CD4-positive, alpha-beta T cell (primary cell): ENCODE measurements at regions not wholly inside any gene's neighbourhood (a gene's known extent, or its start where the extent isn't known, plus 50 kb on each side); places are given as distances from the start of the nearest gene placed in this dataset.

Source experiments
- ATAC-seq: fragments of 200-7000 bp; cut with Tn5 transposase; one replicate; pipeline ENCODE4 v1.10.0; 2022; ENCODE audit warnings: mild to moderate bottlenecking; ENCODE audit not compliant: poor library complexity
- CTCF ChIA-PET: fragments of 350-600 bp; sonication (Branson Sonifier 250); formaldehyde crosslinking; loops from one replicate; lab custom pipeline; 2021; ENCODE audit warnings: antibody characterized with exemption, inconsistent platforms; lab: Charles Lee
- POLR2A ChIA-PET: fragments of 350-600 bp; sonication (Branson Sonifier 250); formaldehyde crosslinking; loops from one replicate; lab custom pipeline; 2021; ENCODE audit warnings: antibody characterized with exemption, inconsistent platforms; lab: Charles Lee
- DNase-seq, 14 experiments: peaks; one replicate each; pipeline ENCODE4 v3.0.0-alpha.2; 2013 to 2020; ENCODE audit warnings: mixed read lengths in 2 of 14
- H3K27ac ChIP-seq, 2 donors: one replicate each; pipeline versions ENCODE4 v1.5.1 to v1.7.0; 2013; ENCODE audit warnings: low read length in 2 of 2, low read depth in 1 of 2, mild to moderate bottlenecking in 1 of 2
- H3K27me3 ChIP-seq, 2 experiments: 1 replicate in 1 of 2; 2 replicates in 1 of 2; pipeline versions ENCODE4 v1.6.1 to v1.7.0; 2013; ENCODE audit warnings: low read length in 2 of 2, control low read depth in 1 of 2, mild to moderate bottlenecking in 1 of 2, moderate library complexity in 1 of 2; ENCODE audit not compliant: insufficient read depth in 2 of 2, control insufficient read depth in 1 of 2
- H3K36me3 ChIP-seq: one replicate; pipeline ENCODE4 v1.6.1; 2013; ENCODE audit warnings: low read length, control low read depth; ENCODE audit not compliant: insufficient read depth
- H3K4me1 ChIP-seq: one replicate; pipeline ENCODE4 v1.6.1; 2013; ENCODE audit warnings: low read length, control low read depth; ENCODE audit not compliant: insufficient read depth
- H3K4me3 ChIP-seq: one replicate; pipeline ENCODE4 v1.5.1; 2013; ENCODE audit warnings: mild to moderate bottlenecking, low read length, moderate library complexity
- H3K9me3 ChIP-seq, 2 experiments: 1 replicate in 1 of 2; 2 replicates in 1 of 2; pipeline versions ENCODE4 v1.6.1 to v1.7.0; 2013; ENCODE audit warnings: low read length in 2 of 2, mild to moderate bottlenecking in 2 of 2, control low read depth in 1 of 2, moderate library complexity in 1 of 2; ENCODE audit not compliant: control insufficient read depth in 1 of 2, insufficient read depth in 1 of 2
- H3K27ac Mint-ChIP-seq: one replicate; pipeline ENCODE4 v1.8.0; 2020; ENCODE audit warnings: mixed read lengths
- H3K27me3 Mint-ChIP-seq: one replicate; pipeline ENCODE4 v1.8.0; 2021; ENCODE audit warnings: mixed read lengths
- H3K36me3 Mint-ChIP-seq: one replicate; pipeline ENCODE4 v1.8.0; 2021; ENCODE audit warnings: low read depth, mixed read lengths
- H3K4me1 Mint-ChIP-seq: one replicate; pipeline ENCODE4 v1.8.0; 2021; ENCODE audit warnings: low read depth, mixed read lengths
- H3K4me3 Mint-ChIP-seq: one replicate; pipeline ENCODE4 v1.8.0; 2020; ENCODE audit warnings: mild to moderate bottlenecking, mixed read lengths
- H3K9me3 Mint-ChIP-seq: one replicate; pipeline ENCODE4 v1.8.0; 2020; ENCODE audit warnings: mixed read lengths
- intact Hi-C, 2 experiments: fragments of 100-400 bp; cut with DNase I in 1 of 2; cut with micrococcal nuclease in 1 of 2; formaldehyde crosslinking; loops; one replicate each; pipeline versions ENCODE4 v1.15.1 to v1.9.0; 2023 to 2025; cut with DNase I, micrococcal nuclease
- TF ChIP-seq, protein P1 (sequence below): fragments of 200-600 bp; IDR thresholded peaks from one replicate; pipeline ENCODE4 v1.8.0; 2022; ENCODE audit warnings: antibody characterized with exemption, mild to moderate bottlenecking

DNA sequence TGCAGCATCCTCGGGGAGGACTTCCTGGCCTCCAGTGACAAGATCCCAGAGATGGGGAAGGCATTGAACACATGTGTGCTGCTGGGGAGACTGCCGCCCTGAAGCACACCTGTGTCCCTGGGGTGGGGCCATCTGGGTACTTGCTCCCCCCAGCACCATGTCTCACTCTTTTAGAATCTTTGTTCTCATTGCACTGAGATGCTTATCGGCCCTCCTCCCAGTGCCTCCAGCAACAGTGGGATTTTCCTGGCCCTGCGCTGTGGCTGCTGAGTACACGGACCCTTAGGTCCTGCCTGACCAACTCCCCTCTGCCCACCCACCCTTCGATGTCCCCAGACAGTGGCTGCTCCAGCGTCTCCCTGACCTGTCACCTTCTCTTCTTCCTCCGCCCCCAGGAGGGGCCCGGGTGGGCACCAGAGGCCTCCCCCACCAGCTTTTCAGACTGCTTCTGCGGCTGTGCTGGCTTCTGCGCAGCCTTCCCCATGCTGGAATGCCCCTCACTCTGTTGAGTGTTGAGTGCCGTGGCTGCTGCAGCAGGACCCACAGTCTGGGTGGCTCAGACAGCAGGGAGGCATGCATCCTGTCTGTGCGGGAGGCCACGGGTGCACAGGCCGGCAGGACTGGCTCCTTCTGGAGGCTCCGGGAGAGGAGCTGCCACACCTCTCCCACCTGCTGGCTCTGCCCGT is 145.9 kb upstream of the IRX2 start:
- Mint-ChIP-seq H3K36me3 (no peaks in the 10 kb centered on the region), H3K27me3 (no peaks in the 10 kb centered on the region), H3K4me3 (no peak overlapping the region), H3K27ac (no peak overlapping the region), H3K4me1 (no peaks in the 10 kb centered on the region), H3K9me3 (peaks cover 2% of the 10 kb centered on the region)
- Histone ChIP-seq H3K36me3 (no peaks in the 10 kb centered on the region), H3K27ac (no peak overlapping the region), H3K9me3 (peaks cover 0 to 67% of the 10 kb centered on the region in 2 experiments), H3K27me3 (no peaks in the 10 kb centered on the region), H3K4me1 (no peaks in the 10 kb centered on the region), H3K4me3 (no peak overlapping the region)
- intact Hi-C loops: no loop called here
- TF ChIP-seq, protein P1, sequence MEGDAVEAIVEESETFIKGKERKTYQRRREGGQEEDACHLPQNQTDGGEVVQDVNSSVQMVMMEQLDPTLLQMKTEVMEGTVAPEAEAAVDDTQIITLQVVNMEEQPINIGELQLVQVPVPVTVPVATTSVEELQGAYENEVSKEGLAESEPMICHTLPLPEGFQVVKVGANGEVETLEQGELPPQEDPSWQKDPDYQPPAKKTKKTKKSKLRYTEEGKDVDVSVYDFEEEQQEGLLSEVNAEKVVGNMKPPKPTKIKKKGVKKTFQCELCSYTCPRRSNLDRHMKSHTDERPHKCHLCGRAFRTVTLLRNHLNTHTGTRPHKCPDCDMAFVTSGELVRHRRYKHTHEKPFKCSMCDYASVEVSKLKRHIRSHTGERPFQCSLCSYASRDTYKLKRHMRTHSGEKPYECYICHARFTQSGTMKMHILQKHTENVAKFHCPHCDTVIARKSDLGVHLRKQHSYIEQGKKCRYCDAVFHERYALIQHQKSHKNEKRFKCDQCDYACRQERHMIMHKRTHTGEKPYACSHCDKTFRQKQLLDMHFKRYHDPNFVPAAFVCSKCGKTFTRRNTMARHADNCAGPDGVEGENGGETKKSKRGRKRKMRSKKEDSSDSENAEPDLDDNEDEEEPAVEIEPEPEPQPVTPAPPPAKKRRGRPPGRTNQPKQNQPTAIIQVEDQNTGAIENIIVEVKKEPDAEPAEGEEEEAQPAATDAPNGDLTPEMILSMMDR: no peak
- DNase-seq: no peak
- CTCF ChIA-PET: no interaction called here
- no peak for ATAC-seq
- POLR2A ChIA-PET: no interaction called here

DNA sequence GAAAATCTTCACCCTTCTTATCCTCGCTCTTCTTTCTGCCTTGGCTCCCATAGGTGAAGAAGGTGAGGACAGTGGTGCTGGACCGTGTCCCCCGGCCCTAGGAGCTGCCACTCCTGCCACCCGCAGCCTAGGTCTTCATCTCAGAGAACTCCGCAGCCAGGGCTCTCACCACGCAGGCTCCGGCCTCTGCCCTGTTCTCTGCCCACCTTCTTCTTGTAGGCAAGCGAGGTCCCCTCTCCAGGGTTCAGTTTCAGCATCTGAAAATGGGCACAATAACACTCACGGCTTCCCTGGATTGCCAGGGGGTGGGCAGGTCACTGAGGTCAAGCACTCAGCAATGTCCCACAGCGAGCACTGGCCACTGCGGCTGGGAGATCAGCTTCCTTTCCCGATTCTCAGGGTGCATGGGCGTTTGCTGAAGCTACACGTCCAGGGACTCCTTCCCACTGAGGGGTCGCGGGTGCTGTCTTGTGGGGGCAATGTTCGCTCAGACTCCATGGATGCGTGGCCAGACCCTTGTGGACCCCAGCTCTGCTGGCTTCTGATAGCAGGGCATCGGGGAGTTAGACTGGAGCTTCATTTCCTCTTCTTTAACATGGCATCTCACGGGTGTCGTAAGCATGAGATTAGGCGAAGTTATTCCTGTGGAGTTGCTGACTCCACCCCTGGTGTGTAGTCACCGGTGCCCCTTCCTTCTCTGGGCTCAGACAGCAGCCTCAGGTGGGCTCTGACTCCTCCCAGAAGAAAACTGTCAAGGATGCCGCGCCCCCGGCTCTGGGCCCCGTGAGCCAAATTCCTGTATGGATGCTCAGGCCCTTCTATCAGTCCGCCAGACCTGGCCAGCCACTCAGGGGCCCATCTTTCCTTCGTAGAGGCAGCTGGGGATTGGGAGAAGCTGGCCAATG is 145.1 kb upstream of the IRX2 start:
- intact Hi-C loops: no loop called here
- no peak overlapping the region for H3K27ac Mint-ChIP-seq

DNA sequence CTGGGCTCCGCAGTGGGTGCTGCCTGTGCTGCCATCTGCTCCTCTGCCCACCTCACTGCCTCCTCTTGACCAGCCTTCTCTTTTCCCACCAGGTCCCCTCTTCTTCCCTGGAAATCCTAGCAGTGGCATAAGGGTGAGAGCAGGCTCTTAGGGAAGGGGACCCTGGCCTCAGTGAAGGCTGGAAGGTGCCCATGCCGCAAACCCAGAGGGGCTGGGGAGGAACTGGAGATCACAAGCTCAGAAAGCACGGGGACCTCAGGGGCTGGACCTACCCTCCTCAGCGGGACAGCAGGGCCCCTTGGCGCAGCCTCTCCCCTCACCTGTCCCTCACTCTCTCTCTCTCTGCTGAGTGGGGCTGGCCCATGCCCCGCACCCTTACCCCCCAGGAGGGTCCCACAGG is 144.4 kb upstream of the IRX2 start:
- intact Hi-C loops: no loop called here
- Mint-ChIP-seq H3K27ac (no peak overlapping the region), H3K4me1 (no peaks in the 10 kb centered on the region), H3K4me3 (no peak overlapping the region), H3K9me3 (peaks cover 2% of the 10 kb centered on the region), H3K36me3 (no peaks in the 10 kb centered on the region), H3K27me3 (no peaks in the 10 kb centered on the region)
- ChIA-PET CTCF (no interaction called here), POLR2A (no interaction called here)
- H3K36me3 ChIP-seq: no peaks in the 10 kb centered on the region
- ATAC-seq: no peak
- no peak overlapping the region for H3K4me3 ChIP-seq
- H3K9me3 ChIP-seq: peaks cover 0 to 64% of the 10 kb centered on the region in 2 experiments
- no peaks in the 10 kb centered on the region for H3K27me3 ChIP-seq
- no peak overlapping the region for H3K27ac ChIP-seq
- TF ChIP-seq, protein P1: no peak
- no peaks in the 10 kb centered on the region for H3K4me1 ChIP-seq
- no peak for DNase-seq

More for the DNA sequence above, 145.1 kb upstream of the IRX2 start:
- no peaks in the 10 kb centered on the region for H3K27me3 ChIP-seq
- Mint-ChIP-seq H3K4me1 (no peaks in the 10 kb centered on the region), H3K36me3 (no peaks in the 10 kb centered on the region), H3K4me3 (no peak overlapping the region), H3K9me3 (peaks cover 2% of the 10 kb centered on the region), H3K27me3 (no peaks in the 10 kb centered on the region)
- H3K4me1 ChIP-seq: no peaks in the 10 kb centered on the region
- ATAC-seq (no peak), DNase-seq (no peak)
- TF ChIP-seq, protein P1: no peak
- no peaks in the 10 kb centered on the region for H3K36me3 ChIP-seq
- CTCF ChIA-PET: no interaction called here
- POLR2A ChIA-PET: no interaction called here
- H3K9me3 ChIP-seq: peaks cover 0 to 65% of the 10 kb centered on the region in 2 experiments
- no peak overlapping the region for H3K4me3 ChIP-seq
- no peak overlapping the region for H3K27ac ChIP-seq
